ENCODE measurements at regions not wholly inside any gene's neighbourhood (a gene's known extent, or its start where the extent isn't known, plus 50 kb on each side); places are given as distances from the start of the nearest gene placed in this dataset.

- Histone ChIP-seq H3K27me3 (ENCODE audit: control insufficient read depth, insufficient read depth, low read length) (no peaks in the 10 kb centered on the region), H3K36me3 (ENCODE audit: control insufficient read depth, insufficient read depth, low read length) (no peaks in the 10 kb centered on the region), H3K4me3 (ENCODE audit: low read depth, low read length) (no peak overlapping the region)
These were observed 245.5 kb upstream of the STEAP1 start for GRCh38 chr7:89908736-89909135.

GRCh38 chr7:89914711-89915110 lies 239.6 kb upstream of the STEAP1 start:
- H3K4me1 ChIP-seq (ENCODE audit: control insufficient read depth, insufficient read depth, low read length), result peaks cover 9% of the 10 kb centered on the region; the same call in 1 of the 2 replicates
- no peaks in the 10 kb centered on the region for H3K27me3 ChIP-seq (ENCODE audit: control insufficient read depth, insufficient read depth, low read length)

More at GRCh38 chr7:89908736-89909135, 245.5 kb upstream of the STEAP1 start:
- Histone ChIP-seq H3K4me1 (ENCODE audit: control insufficient read depth, insufficient read depth, low read length) (no peaks in the 10 kb centered on the region), H3K27ac (ENCODE audit: low read depth, low read length) (no peak overlapping the region), H3K9ac (ENCODE audit: low read depth, low read length) (no peak overlapping the region), H3K9me3 (ENCODE audit: control insufficient read depth, insufficient read depth, low read length) (no peaks in the 10 kb centered on the region)

GRCh38 chr7:89926194-89926593 lies 228.1 kb upstream of the STEAP1 start:
- H3K27ac ChIP-seq (ENCODE audit: low read depth, low read length), result no peak overlapping the region
- no peak overlapping the region for H3K4me3 ChIP-seq (ENCODE audit: low read depth, low read length)
- no peaks in the 10 kb centered on the region for H3K9me3 ChIP-seq (ENCODE audit: control insufficient read depth, insufficient read depth, low read length)
- no peaks in the 10 kb centered on the region for H3K27me3 ChIP-seq (ENCODE audit: control insufficient read depth, insufficient read depth, low read length)
- H3K9ac ChIP-seq (ENCODE audit: low read depth, low read length), result no peak overlapping the region
- H3K4me1 ChIP-seq (ENCODE audit: control insufficient read depth, insufficient read depth, low read length), result no peaks in the 10 kb centered on the region
- no peaks in the 10 kb centered on the region for H3K36me3 ChIP-seq (ENCODE audit: control insufficient read depth, insufficient read depth, low read length)

More at GRCh38 chr7:89914711-89915110, 239.6 kb upstream of the STEAP1 start:
- Histone ChIP-seq H3K4me3 (ENCODE audit: low read depth, low read length) (no peak overlapping the region), H3K27ac (ENCODE audit: low read depth, low read length) (no peak overlapping the region), H3K9me3 (ENCODE audit: control insufficient read depth, insufficient read depth, low read length) (no peaks in the 10 kb centered on the region), H3K36me3 (ENCODE audit: control insufficient read depth, insufficient read depth, low read length) (no peaks in the 10 kb centered on the region), H3K9ac (ENCODE audit: low read depth, low read length) (no peak overlapping the region)

- no peak overlapping the region for H3K27ac ChIP-seq (ENCODE audit: low read depth, low read length)
- no peaks in the 10 kb centered on the region for H3K36me3 ChIP-seq (ENCODE audit: control insufficient read depth, insufficient read depth, low read length)
- H3K4me1 ChIP-seq (ENCODE audit: control insufficient read depth, insufficient read depth, low read length), result no peaks in the 10 kb centered on the region
- H3K4me3 ChIP-seq (ENCODE audit: low read depth, low read length), result no peak overlapping the region
- no peaks in the 10 kb centered on the region for H3K9me3 ChIP-seq (ENCODE audit: control insufficient read depth, insufficient read depth, low read length)
- no peaks in the 10 kb centered on the region for H3K27me3 ChIP-seq (ENCODE audit: control insufficient read depth, insufficient read depth, low read length)
- H3K9ac ChIP-seq (ENCODE audit: low read depth, low read length), result no peak overlapping the region
These were observed 227.6 kb upstream of the STEAP1 start for GRCh38 chr7:89926701-89927100.

GRCh38 chr7:89927762-89928161 lies 226.5 kb upstream of the STEAP1 start:
- Histone ChIP-seq H3K27ac (ENCODE audit: low read depth, low read length) (no peak overlapping the region), H3K27me3 (ENCODE audit: control insufficient read depth, insufficient read depth, low read length) (no peaks in the 10 kb centered on the region), H3K4me3 (ENCODE audit: low read depth, low read length) (no peak overlapping the region), H3K9me3 (ENCODE audit: control insufficient read depth, insufficient read depth, low read length) (no peaks in the 10 kb centered on the region), H3K4me1 (ENCODE audit: control insufficient read depth, insufficient read depth, low read length) (no peaks in the 10 kb centered on the region), H3K9ac (ENCODE audit: low read depth, low read length) (no peak overlapping the region), H3K36me3 (ENCODE audit: control insufficient read depth, insufficient read depth, low read length) (no peaks in the 10 kb centered on the region)

GRCh38 chr7:89928451-89928850 lies 225.8 kb upstream of the STEAP1 start:
- Histone ChIP-seq H3K27me3 (ENCODE audit: control insufficient read depth, insufficient read depth, low read length) (no peaks in the 10 kb centered on the region), H3K9me3 (ENCODE audit: control insufficient read depth, insufficient read depth, low read length) (no peaks in the 10 kb centered on the region), H3K9ac (ENCODE audit: low read depth, low read length) (no peak overlapping the region), H3K27ac (ENCODE audit: low read depth, low read length) (no peak overlapping the region), H3K36me3 (ENCODE audit: control insufficient read depth, insufficient read depth, low read length) (no peaks in the 10 kb centered on the region), H3K4me3 (ENCODE audit: low read depth, low read length) (no peak overlapping the region), H3K4me1 (ENCODE audit: control insufficient read depth, insufficient read depth, low read length) (no peaks in the 10 kb centered on the region)

GRCh38 chr7:89934101-89934500 lies 220.2 kb upstream of the STEAP1 start:
- no peaks in the 10 kb centered on the region for H3K27me3 ChIP-seq (ENCODE audit: control insufficient read depth, insufficient read depth, low read length)
- no peak overlapping the region for H3K27ac ChIP-seq (ENCODE audit: low read depth, low read length)
- no peaks in the 10 kb centered on the region for H3K9me3 ChIP-seq (ENCODE audit: control insufficient read depth, insufficient read depth, low read length)
- no peak overlapping the region for H3K9ac ChIP-seq (ENCODE audit: low read depth, low read length)
- no peak overlapping the region for H3K4me3 ChIP-seq (ENCODE audit: low read depth, low read length)
- no peaks in the 10 kb centered on the region for H3K4me1 ChIP-seq (ENCODE audit: control insufficient read depth, insufficient read depth, low read length)
- no peaks in the 10 kb centered on the region for H3K36me3 ChIP-seq (ENCODE audit: control insufficient read depth, insufficient read depth, low read length)

- no peak overlapping the region for H3K27ac ChIP-seq (ENCODE audit: low read depth, low read length)
- H3K27me3 ChIP-seq (ENCODE audit: control insufficient read depth, insufficient read depth, low read length), result no peaks in the 10 kb centered on the region
- no peaks in the 10 kb centered on the region for H3K9me3 ChIP-seq (ENCODE audit: control insufficient read depth, insufficient read depth, low read length)
- H3K9ac ChIP-seq (ENCODE audit: low read depth, low read length), result no peak overlapping the region
- H3K4me1 ChIP-seq (ENCODE audit: control insufficient read depth, insufficient read depth, low read length), result no peaks in the 10 kb centered on the region
- H3K4me3 ChIP-seq (ENCODE audit: low read depth, low read length), result no peak overlapping the region
- H3K36me3 ChIP-seq (ENCODE audit: control insufficient read depth, insufficient read depth, low read length), result no peaks in the 10 kb centered on the region
These were observed 210.7 kb upstream of the STEAP1 start for GRCh38 chr7:89943525-89944050.

- Histone ChIP-seq H3K9me3 (ENCODE audit: control insufficient read depth, insufficient read depth, low read length) (peaks cover 3% of the 10 kb centered on the region; the same call in 1 of the 2 replicates), H3K36me3 (ENCODE audit: control insufficient read depth, insufficient read depth, low read length) (no peaks in the 10 kb centered on the region), H3K9ac (ENCODE audit: low read depth, low read length) (no peak overlapping the region), H3K27ac (ENCODE audit: low read depth, low read length) (no peak overlapping the region), H3K27me3 (ENCODE audit: control insufficient read depth, insufficient read depth, low read length) (no peaks in the 10 kb centered on the region), H3K4me3 (ENCODE audit: low read depth, low read length) (no peak overlapping the region), H3K4me1 (ENCODE audit: control insufficient read depth, insufficient read depth, low read length) (no peaks in the 10 kb centered on the region)
These were observed 195.7 kb upstream of the STEAP1 start for GRCh38 chr7:89958525-89959068.

GRCh38 chr7:89966067-89966664 lies 188.1 kb upstream of the STEAP1 start:
- H3K9me3 ChIP-seq (ENCODE audit: control insufficient read depth, insufficient read depth, low read length), result no peaks in the 10 kb centered on the region
- no peak overlapping the region for H3K4me3 ChIP-seq (ENCODE audit: low read depth, low read length)
- H3K9ac ChIP-seq (ENCODE audit: low read depth, low read length), result no peak overlapping the region
- H3K27ac ChIP-seq (ENCODE audit: low read depth, low read length), result no peak overlapping the region
- no peaks in the 10 kb centered on the region for H3K36me3 ChIP-seq (ENCODE audit: control insufficient read depth, insufficient read depth, low read length)
- no peaks in the 10 kb centered on the region for H3K27me3 ChIP-seq (ENCODE audit: control insufficient read depth, insufficient read depth, low read length)
- H3K4me1 ChIP-seq (ENCODE audit: control insufficient read depth, insufficient read depth, low read length), result no peaks in the 10 kb centered on the region

GRCh38 chr7:89975577-89975976 lies 178.7 kb upstream of the STEAP1 start:
- H3K27me3 ChIP-seq (ENCODE audit: control insufficient read depth, insufficient read depth, low read length), result no peaks in the 10 kb centered on the region
- H3K36me3 ChIP-seq (ENCODE audit: control insufficient read depth, insufficient read depth, low read length), result no peaks in the 10 kb centered on the region
- no peak overlapping the region for H3K4me3 ChIP-seq (ENCODE audit: low read depth, low read length)
- peaks cover 7% of the 10 kb centered on the region; the same call in 1 of the 2 replicates for H3K9me3 ChIP-seq (ENCODE audit: control insufficient read depth, insufficient read depth, low read length)
- no peak overlapping the region for H3K9ac ChIP-seq (ENCODE audit: low read depth, low read length)
- no peaks in the 10 kb centered on the region for H3K4me1 ChIP-seq (ENCODE audit: control insufficient read depth, insufficient read depth, low read length)
- H3K27ac ChIP-seq (ENCODE audit: low read depth, low read length), result no peak overlapping the region
